ENCODE measurements at regions not wholly inside any gene's neighbourhood (a gene's known extent, or its start where the extent isn't known, plus 50 kb on each side); places are given as distances from the start of the nearest gene placed in this dataset.

DNA sequence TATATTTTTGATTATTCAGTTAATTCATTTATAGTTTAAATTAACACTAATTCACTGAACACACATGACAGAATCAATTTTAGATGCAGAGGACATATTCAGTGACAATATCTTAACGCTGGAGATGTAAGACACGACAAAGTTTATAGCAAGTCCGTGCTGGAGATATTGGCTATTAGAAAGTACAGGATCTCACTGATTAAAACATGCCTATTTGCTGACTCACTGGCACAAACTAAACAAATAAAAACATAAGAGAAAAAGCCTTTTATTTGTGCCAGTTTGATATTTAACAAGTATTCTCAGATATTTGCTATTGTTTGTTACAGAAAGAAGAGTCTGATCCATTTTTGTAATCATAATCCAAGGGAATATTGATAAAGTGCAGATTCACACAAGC lies 1122.9 kb upstream of the B3GALT2 start:
- H3K9ac ChIP-seq (ENCODE audit: low read depth, low read length) = no peak overlapping the region
- H3K36me3 ChIP-seq (ENCODE audit: insufficient read depth, low read length) = no peaks in the 10 kb centered on the region
- no peak overlapping the region for H3K4me2 ChIP-seq (ENCODE audit: low read length)
- no peaks in the 10 kb centered on the region for H3K4me1 ChIP-seq (ENCODE audit: control insufficient read depth, insufficient read depth, low read length)
- no peaks in the 10 kb centered on the region for H3K27me3 ChIP-seq (ENCODE audit: control insufficient read depth, insufficient read depth, low read length)
- H3K4me3 ChIP-seq (ENCODE audit: low read length) = no peak overlapping the region
- peaks cover 3% of the 10 kb centered on the region for H3K9me3 ChIP-seq (replicated peaks; ENCODE audit: low read length)

DNA sequence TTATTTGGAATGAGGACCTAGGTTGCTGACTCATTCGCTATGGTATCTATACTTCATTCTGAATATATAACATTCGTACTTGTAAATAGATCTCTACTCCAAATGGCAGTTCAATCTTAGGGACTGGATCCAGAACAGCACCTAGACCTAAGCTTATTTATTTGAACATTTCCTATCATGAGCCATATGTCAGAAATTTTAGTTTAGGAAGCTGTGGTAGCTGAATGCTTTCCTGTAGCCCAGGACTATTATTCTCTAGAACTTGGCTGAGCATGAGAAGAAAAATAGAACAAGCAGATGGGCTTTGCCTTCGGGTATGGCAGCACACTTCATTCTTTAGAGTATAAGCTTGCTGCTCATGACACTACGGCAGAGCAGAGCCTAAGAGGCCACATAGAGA lies 1114.4 kb upstream of the B3GALT2 start:
- Histone ChIP-seq H3K4me3 (ENCODE audit: low read length) (no peak overlapping the region), H3K36me3 (ENCODE audit: insufficient read depth, low read length) (no peaks in the 10 kb centered on the region), H3K4me1 (ENCODE audit: control insufficient read depth, insufficient read depth, low read length) (no peaks in the 10 kb centered on the region), H3K4me2 (ENCODE audit: low read length) (no peak overlapping the region), H3K9me3 (replicated peaks; ENCODE audit: low read length) (peaks cover 6% of the 10 kb centered on the region), H3K9ac (ENCODE audit: low read depth, low read length) (no peak overlapping the region), H3K27me3 (ENCODE audit: control insufficient read depth, insufficient read depth, low read length) (no peaks in the 10 kb centered on the region)

DNA sequence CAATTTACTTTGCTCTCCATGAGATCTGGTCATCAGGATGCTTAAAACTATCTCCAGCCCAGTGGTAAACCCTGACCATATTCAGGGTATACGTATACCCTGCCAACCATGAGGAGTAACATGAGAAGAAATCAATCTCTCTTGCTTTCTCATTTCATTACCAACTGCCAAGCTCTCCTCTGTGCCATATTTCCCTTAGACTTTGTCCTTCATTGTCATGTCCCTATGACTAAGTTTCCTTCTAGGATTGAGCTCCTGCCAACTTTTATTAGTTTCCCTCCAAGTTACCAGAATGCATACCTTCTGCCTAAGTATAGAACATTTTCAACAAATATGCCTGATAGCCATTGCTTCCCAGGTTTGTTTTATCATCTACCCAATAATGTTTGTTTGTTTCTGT lies 1113.9 kb upstream of the B3GALT2 start:
- Histone ChIP-seq H3K27me3 (ENCODE audit: control insufficient read depth, insufficient read depth, low read length) (no peaks in the 10 kb centered on the region), H3K9ac (ENCODE audit: low read depth, low read length) (no peak overlapping the region), H3K4me3 (ENCODE audit: low read length) (no peak overlapping the region), H3K36me3 (ENCODE audit: insufficient read depth, low read length) (no peaks in the 10 kb centered on the region), H3K9me3 (replicated peaks; ENCODE audit: low read length) (peaks cover 6% of the 10 kb centered on the region), H3K4me2 (ENCODE audit: low read length) (no peak overlapping the region), H3K4me1 (ENCODE audit: control insufficient read depth, insufficient read depth, low read length) (no peaks in the 10 kb centered on the region)

DNA sequence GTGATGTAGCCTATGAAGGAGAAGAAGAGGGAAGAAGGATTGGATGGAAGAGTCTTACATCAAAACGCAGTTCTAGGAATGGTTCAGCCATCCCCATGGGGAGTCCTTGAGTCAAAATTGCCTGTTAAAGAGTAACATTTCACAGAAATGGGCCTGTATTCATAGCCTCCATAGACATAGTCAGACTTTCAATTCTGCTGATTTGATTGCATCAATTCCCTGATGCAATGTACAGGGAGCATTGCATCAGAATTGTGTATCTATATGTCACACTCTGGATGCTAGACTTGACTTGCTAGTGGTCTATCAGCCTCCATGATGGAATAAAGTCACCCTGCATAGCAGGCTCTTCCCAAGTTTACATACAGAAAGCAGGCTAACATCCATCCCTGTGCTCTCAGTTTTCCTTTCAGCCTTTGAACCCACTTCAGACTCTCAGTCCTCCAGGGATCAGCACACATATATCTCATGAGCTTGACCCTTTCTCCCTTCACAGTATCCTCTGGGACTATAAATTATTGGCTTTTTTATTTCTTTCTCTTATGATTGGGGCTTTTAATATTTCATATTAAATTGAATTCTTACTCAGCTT lies 1111.7 kb upstream of the B3GALT2 start:
- H3K9ac ChIP-seq (ENCODE audit: low read depth, low read length) = no peak overlapping the region
- no peaks in the 10 kb centered on the region for H3K4me1 ChIP-seq (ENCODE audit: control insufficient read depth, insufficient read depth, low read length)
- no peaks in the 10 kb centered on the region for H3K36me3 ChIP-seq (ENCODE audit: insufficient read depth, low read length)
- H3K27me3 ChIP-seq (ENCODE audit: control insufficient read depth, insufficient read depth, low read length) = no peaks in the 10 kb centered on the region
- H3K9me3 ChIP-seq (replicated peaks; ENCODE audit: low read length) = peaks cover 11% of the 10 kb centered on the region
- H3K4me3 ChIP-seq (ENCODE audit: low read length) = no peak overlapping the region
- H3K4me2 ChIP-seq (ENCODE audit: low read length) = no peak overlapping the region

DNA sequence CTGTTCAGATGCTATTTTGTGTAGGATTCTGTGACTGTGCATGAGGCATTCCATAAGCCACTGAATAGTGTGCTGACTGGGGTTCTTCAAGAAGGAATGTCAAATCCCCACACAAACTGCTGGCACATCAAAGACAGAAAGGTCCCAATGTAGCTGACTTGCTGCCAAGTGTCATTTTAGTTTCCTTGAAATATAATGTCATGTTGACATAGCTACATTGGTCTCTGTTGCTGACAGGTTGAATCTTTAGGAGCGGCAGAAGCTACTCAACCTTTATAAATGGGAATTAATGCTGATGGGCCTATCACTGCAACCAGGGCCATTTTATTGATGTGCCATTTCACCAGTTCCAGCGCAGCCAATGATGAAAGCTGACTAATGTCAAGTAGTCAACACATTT lies 1110.7 kb upstream of the B3GALT2 start:
- Histone ChIP-seq H3K36me3 (ENCODE audit: insufficient read depth, low read length) (no peaks in the 10 kb centered on the region), H3K4me2 (ENCODE audit: low read length) (no peak overlapping the region), H3K9ac (ENCODE audit: low read depth, low read length) (no peak overlapping the region), H3K4me3 (ENCODE audit: low read length) (no peak overlapping the region), H3K27me3 (ENCODE audit: control insufficient read depth, insufficient read depth, low read length) (no peaks in the 10 kb centered on the region), H3K4me1 (ENCODE audit: control insufficient read depth, insufficient read depth, low read length) (no peaks in the 10 kb centered on the region), H3K9me3 (replicated peaks; ENCODE audit: low read length) (peaks cover 11% of the 10 kb centered on the region)

DNA sequence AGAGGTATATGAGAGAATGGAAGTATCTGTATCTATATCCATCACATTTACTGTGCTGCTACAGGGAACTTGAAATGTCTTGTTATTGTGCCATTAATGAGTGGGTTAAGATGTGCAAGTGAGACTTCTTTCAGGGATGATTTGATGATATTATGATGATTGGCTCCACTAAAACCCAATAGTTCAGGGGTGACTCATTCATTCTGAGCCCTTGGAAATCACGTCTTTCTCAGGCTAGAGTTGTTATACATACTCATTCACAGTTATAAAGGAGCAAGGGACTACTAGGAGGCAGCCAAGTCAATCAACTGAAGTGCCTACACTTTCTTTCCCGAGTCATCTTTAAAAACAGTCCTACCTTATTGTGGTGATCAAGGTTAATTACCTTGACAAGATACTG lies 1109.8 kb upstream of the B3GALT2 start:
- Histone ChIP-seq H3K4me1 (ENCODE audit: control insufficient read depth, insufficient read depth, low read length) (no peaks in the 10 kb centered on the region), H3K9me3 (replicated peaks; ENCODE audit: low read length) (peaks cover 11% of the 10 kb centered on the region), H3K36me3 (ENCODE audit: insufficient read depth, low read length) (no peaks in the 10 kb centered on the region), H3K4me2 (ENCODE audit: low read length) (no peak overlapping the region), H3K27me3 (ENCODE audit: control insufficient read depth, insufficient read depth, low read length) (no peaks in the 10 kb centered on the region), H3K4me3 (ENCODE audit: low read length) (no peak overlapping the region), H3K9ac (ENCODE audit: low read depth, low read length) (no peak overlapping the region)

DNA sequence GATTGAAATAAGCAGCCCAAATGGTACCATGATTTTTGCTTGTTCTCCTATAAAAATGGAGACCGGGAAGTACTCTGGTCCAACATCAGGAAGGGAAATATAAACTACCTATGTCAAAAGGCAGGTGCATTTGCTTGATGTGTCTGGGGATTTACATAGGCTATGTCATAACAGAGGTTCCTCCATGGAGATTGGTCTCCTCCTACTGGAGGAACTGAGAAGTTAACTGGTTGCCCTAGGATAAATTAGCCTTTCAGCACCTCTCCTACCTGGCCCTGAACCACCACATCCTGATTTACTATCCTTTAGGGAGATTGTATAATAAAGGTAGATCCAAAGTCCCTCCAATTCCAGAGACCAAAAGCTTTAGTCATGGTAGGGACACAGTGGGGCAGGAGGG lies 1109.3 kb upstream of the B3GALT2 start:
- H3K27me3 ChIP-seq (ENCODE audit: control insufficient read depth, insufficient read depth, low read length) = no peaks in the 10 kb centered on the region
- H3K36me3 ChIP-seq (ENCODE audit: insufficient read depth, low read length) = no peaks in the 10 kb centered on the region
- no peak overlapping the region for H3K9ac ChIP-seq (ENCODE audit: low read depth, low read length)
- no peaks in the 10 kb centered on the region for H3K4me1 ChIP-seq (ENCODE audit: control insufficient read depth, insufficient read depth, low read length)
- peaks cover 11% of the 10 kb centered on the region for H3K9me3 ChIP-seq (replicated peaks; ENCODE audit: low read length)
- no peak overlapping the region for H3K4me3 ChIP-seq (ENCODE audit: low read length)
- no peak overlapping the region for H3K4me2 ChIP-seq (ENCODE audit: low read length)

DNA sequence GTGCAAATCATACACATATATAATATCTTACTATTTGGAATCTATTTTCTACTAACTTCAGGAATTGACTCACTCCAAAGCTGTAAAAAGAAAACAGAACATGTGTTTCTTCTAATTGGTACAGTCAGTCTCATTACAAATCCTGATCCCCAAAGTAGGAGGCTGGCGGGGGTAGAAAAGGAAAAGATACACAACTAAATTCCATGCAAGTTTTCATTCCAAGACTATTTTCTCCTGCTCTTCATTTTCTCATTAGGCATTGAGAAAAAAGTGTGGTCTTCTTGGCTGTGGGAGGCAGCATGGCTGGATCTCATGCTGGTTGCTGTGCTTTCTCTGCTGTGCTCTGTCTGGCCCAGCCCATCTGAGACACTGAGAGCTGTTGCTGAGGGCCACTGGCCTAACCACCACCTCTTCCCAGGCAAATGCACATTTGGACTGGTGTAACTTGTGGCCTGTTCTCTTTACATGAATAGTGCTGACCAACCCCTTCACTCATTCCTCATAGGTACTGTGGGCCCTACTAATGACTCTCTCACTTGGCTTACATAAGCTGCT lies 1107.5 kb upstream of the B3GALT2 start:
- H3K9ac ChIP-seq (ENCODE audit: low read depth, low read length) = no peak overlapping the region
- H3K4me3 ChIP-seq (ENCODE audit: low read length) = no peak overlapping the region
- H3K4me1 ChIP-seq (ENCODE audit: control insufficient read depth, insufficient read depth, low read length) = no peaks in the 10 kb centered on the region
- no peaks in the 10 kb centered on the region for H3K27me3 ChIP-seq (ENCODE audit: control insufficient read depth, insufficient read depth, low read length)
- no peak overlapping the region for H3K4me2 ChIP-seq (ENCODE audit: low read length)
- no peaks in the 10 kb centered on the region for H3K36me3 ChIP-seq (ENCODE audit: insufficient read depth, low read length)
- peaks cover 9% of the 10 kb centered on the region for H3K9me3 ChIP-seq (replicated peaks; ENCODE audit: low read length)

DNA sequence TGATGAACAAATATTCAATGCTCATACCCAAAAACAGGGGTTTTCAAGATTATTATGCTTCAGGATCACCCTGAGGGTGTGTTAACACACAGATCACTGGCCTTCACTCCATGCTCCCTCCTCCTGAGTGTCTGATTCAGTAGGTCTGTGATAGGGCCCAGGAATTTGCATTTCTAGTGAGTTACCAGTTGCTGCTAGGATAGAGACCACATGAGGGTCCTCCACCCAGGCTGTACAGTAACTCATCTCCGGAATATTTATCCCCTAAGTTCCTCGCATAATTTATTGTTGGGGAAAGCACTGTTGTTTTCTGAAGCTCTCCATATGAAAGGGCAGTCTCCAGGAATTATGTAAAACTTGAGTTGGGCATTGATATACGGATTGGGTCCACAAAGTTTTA lies 1106.6 kb upstream of the B3GALT2 start:
- no peak overlapping the region for H3K4me3 ChIP-seq (ENCODE audit: low read length)
- H3K4me1 ChIP-seq (ENCODE audit: control insufficient read depth, insufficient read depth, low read length) = no peaks in the 10 kb centered on the region
- H3K27me3 ChIP-seq (ENCODE audit: control insufficient read depth, insufficient read depth, low read length) = no peaks in the 10 kb centered on the region
- H3K4me2 ChIP-seq (ENCODE audit: low read length) = no peak overlapping the region
- peaks cover 6% of the 10 kb centered on the region for H3K9me3 ChIP-seq (replicated peaks; ENCODE audit: low read length)
- no peaks in the 10 kb centered on the region for H3K36me3 ChIP-seq (ENCODE audit: insufficient read depth, low read length)
- no peak overlapping the region for H3K9ac ChIP-seq (ENCODE audit: low read depth, low read length)

DNA sequence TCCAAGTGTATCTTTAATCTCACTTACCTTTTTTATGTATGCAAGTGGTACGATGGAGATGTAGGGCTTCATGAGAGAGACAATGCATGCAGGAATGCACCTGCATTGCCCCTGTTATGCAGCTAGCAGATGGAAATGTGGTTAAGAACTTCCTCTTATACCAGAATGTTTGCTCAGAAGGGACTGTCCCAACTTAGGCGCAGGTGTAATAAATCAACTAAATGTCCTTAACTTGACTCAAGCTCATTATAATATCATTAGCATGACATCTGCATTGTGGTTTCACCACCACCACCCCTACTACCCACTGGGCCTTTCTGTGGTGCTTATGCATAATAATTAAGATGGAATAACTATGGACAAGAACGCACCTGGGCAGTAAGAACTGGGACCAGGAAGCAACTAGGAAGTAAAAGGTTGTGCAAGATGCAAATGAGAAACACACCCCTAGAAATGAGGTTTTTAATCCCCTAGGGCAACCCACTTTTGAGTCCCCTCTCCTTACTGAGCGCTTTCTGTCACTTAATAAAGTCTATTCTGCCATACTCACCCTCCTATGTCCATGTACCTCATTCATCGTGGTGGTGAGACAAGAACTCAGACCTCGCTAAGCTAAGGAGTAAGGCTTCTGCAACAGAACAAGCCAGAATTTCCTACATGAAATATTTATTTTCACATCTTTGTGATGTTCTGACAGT lies 1103.3 kb upstream of the B3GALT2 start:
- Histone ChIP-seq H3K27me3 (ENCODE audit: control insufficient read depth, insufficient read depth, low read length) (no peaks in the 10 kb centered on the region), H3K4me3 (ENCODE audit: low read length) (no peak overlapping the region), H3K4me2 (ENCODE audit: low read length) (no peak overlapping the region), H3K9ac (ENCODE audit: low read depth, low read length) (no peak overlapping the region), H3K4me1 (ENCODE audit: control insufficient read depth, insufficient read depth, low read length) (no peaks in the 10 kb centered on the region), H3K9me3 (replicated peaks; ENCODE audit: low read length) (peaks cover 5% of the 10 kb centered on the region), H3K36me3 (ENCODE audit: insufficient read depth, low read length) (no peaks in the 10 kb centered on the region)

DNA sequence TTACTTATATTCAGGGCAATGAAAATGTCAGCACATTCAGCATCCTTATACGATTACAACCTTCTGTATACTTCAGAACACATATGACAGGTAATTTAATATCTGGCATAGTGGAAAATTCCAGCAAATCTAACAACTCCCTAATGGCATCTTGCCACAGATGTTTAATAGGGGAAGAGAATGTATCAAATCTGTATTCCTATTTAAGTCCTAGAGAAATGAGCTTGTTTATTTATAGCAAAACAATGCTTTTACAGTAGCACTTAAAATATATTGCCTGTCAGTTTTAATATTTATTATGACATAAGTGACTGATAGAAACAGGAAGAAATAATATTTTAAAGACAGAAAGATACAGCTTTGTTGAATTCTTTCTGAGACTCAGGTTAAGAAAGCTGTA lies 1101.8 kb upstream of the B3GALT2 start:
- Histone ChIP-seq H3K4me2 (ENCODE audit: low read length) (no peak overlapping the region), H3K27me3 (ENCODE audit: control insufficient read depth, insufficient read depth, low read length) (no peaks in the 10 kb centered on the region), H3K4me1 (ENCODE audit: control insufficient read depth, insufficient read depth, low read length) (no peaks in the 10 kb centered on the region), H3K9ac (ENCODE audit: low read depth, low read length) (no peak overlapping the region), H3K9me3 (replicated peaks; ENCODE audit: low read length) (no peaks in the 10 kb centered on the region), H3K36me3 (ENCODE audit: insufficient read depth, low read length) (no peaks in the 10 kb centered on the region), H3K4me3 (ENCODE audit: low read length) (no peak overlapping the region)

DNA sequence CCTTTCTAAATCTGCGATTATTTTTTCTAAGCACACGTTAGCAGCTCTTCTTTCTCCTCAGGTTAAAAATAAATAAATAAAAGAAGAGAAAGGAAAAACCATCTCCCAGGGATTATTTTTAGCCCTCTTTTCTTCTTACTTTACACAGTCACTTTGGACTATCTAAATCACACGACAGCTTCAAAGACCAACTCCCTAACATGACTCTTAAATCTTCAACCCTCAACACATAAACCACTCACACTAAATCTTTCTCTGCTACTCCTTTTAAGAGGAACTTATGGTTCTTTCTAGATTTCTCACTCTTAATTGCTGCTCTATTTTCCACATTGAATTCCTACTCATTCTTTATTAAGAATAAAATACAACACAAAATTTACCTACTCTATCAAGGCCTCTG lies 1095.0 kb upstream of the B3GALT2 start:
- Histone ChIP-seq H3K27me3 (ENCODE audit: control insufficient read depth, insufficient read depth, low read length) (no peaks in the 10 kb centered on the region), H3K9ac (ENCODE audit: low read depth, low read length) (no peak overlapping the region), H3K9me3 (replicated peaks; ENCODE audit: low read length) (no peaks in the 10 kb centered on the region), H3K4me2 (ENCODE audit: low read length) (no peak overlapping the region), H3K36me3 (ENCODE audit: insufficient read depth, low read length) (no peaks in the 10 kb centered on the region), H3K4me1 (ENCODE audit: control insufficient read depth, insufficient read depth, low read length) (no peaks in the 10 kb centered on the region), H3K4me3 (ENCODE audit: low read length) (no peak overlapping the region)

All from skeletal muscle satellite cell (primary cell).